ENCODE measurements at regions not wholly inside any gene's neighbourhood (a gene's known extent, or its start where the extent isn't known, plus 50 kb on each side); places are given as distances from the start of the nearest gene placed in this dataset.

- Histone ChIP-seq H3K36me3 (no peaks in the 10 kb centered on the region), H3K9me3 (no peaks in the 10 kb centered on the region), H3K27me3 (no peaks in the 10 kb centered on the region), H3K27ac (no peak overlapping the region), H3K4me1 (no peaks in the 10 kb centered on the region), H3K4me3 (no peak overlapping the region)
- DNase-seq: no peak
- TF ChIP-seq CTCF (IDR thresholded peaks at IDR 0.05) (no peak), POLR2A (IDR thresholded peaks at IDR 0.05) (no peak)
Observed at GRCh38 chr2:56647997-56648396, 464.2 kb downstream of the CCDC85A start.

GRCh38 chr2:56648802-56649201, 465.0 kb downstream of the CCDC85A start:
- Histone ChIP-seq H3K4me1 (no peaks in the 10 kb centered on the region), H3K27me3 (no peaks in the 10 kb centered on the region), H3K4me3 (no peak overlapping the region), H3K9me3 (no peaks in the 10 kb centered on the region), H3K36me3 (no peaks in the 10 kb centered on the region), H3K27ac (no peak overlapping the region)
- DNase-seq: no peak
- TF ChIP-seq POLR2A (IDR thresholded peaks at IDR 0.05) (no peak), CTCF (IDR thresholded peaks at IDR 0.05) (no peak)

GRCh38 chr2:56654936-56655335, 471.1 kb downstream of the CCDC85A start:
- Histone ChIP-seq H3K4me1 (no peaks in the 10 kb centered on the region), H3K9me3 (no peaks in the 10 kb centered on the region), H3K36me3 (no peaks in the 10 kb centered on the region), H3K4me3 (no peak overlapping the region), H3K27ac (no peak overlapping the region), H3K27me3 (no peaks in the 10 kb centered on the region)
- no peak for DNase-seq
- TF ChIP-seq CTCF (IDR thresholded peaks at IDR 0.05): no peak

- Histone ChIP-seq H3K9me3 (no peaks in the 10 kb centered on the region), H3K4me1 (no peaks in the 10 kb centered on the region), H3K27ac (no peak overlapping the region), H3K4me3 (no peak overlapping the region), H3K36me3 (no peaks in the 10 kb centered on the region), H3K27me3 (no peaks in the 10 kb centered on the region)
- TF ChIP-seq POLR2A (IDR thresholded peaks at IDR 0.05): no peak
- no peak for DNase-seq
Observed at GRCh38 chr2:56656826-56657225, 473.0 kb downstream of the CCDC85A start.

- DNase-seq: no peak
- no peaks in the 10 kb centered on the region for H3K4me1 ChIP-seq
- H3K4me3 ChIP-seq: no peak overlapping the region
- no peaks in the 10 kb centered on the region for H3K27me3 ChIP-seq
- H3K27ac ChIP-seq: no peak overlapping the region
- TF ChIP-seq POLR2A (IDR thresholded peaks at IDR 0.05) (no peak), CTCF (IDR thresholded peaks at IDR 0.05) (no peak)
- H3K9me3 ChIP-seq: no peaks in the 10 kb centered on the region
- H3K36me3 ChIP-seq: no peaks in the 10 kb centered on the region
Observed at GRCh38 chr2:56666777-56667176, 483.0 kb downstream of the CCDC85A start.

- H3K27ac ChIP-seq: no peak overlapping the region
- TF ChIP-seq POLR2A (IDR thresholded peaks at IDR 0.05) (no peak), CTCF (IDR thresholded peaks at IDR 0.05) (no peak)
- H3K4me1 ChIP-seq: no peaks in the 10 kb centered on the region
- no peak overlapping the region for H3K4me3 ChIP-seq
- no peaks in the 10 kb centered on the region for H3K36me3 ChIP-seq
- H3K9me3 ChIP-seq: peaks cover 0 to 7% (median 0%) of the 10 kb centered on the region in 4 donors
- no peak for DNase-seq
- no peaks in the 10 kb centered on the region for H3K27me3 ChIP-seq
Observed at GRCh38 chr2:56671973-56672569, 488.3 kb downstream of the CCDC85A start.
